NB4 (cell line): ENCODE measurements at regions not wholly inside any gene's neighbourhood (a gene's known extent, or its start where the extent isn't known, plus 50 kb on each side); places are given as distances from the start of the nearest gene placed in this dataset.

Experiments used
- MYC ChIP-seq: IDR thresholded peaks from 2 replicates; pipeline ENCODE4 v1.6.1; 2011; ENCODE audit warnings: low read depth, low read length
- POLR2A ChIP-seq: IDR thresholded peaks from 2 replicates; pipeline ENCODE4 v1.6.1; 2011; ENCODE audit warnings: mild to moderate bottlenecking; ENCODE audit not compliant: insufficient read length; ENCODE audit errors: extremely low read depth
- TF ChIP-seq, protein P1 (sequence below): IDR thresholded peaks from one replicate; pipeline ENCODE4 v1.5.1; 2012; ENCODE audit warnings: low read depth, low read length
- TF ChIP-seq, protein P2 (sequence below): IDR thresholded peaks from 2 replicates; pipeline ENCODE4 v1.6.1; 2011; ENCODE audit warnings: low read depth, low read length

DNA sequence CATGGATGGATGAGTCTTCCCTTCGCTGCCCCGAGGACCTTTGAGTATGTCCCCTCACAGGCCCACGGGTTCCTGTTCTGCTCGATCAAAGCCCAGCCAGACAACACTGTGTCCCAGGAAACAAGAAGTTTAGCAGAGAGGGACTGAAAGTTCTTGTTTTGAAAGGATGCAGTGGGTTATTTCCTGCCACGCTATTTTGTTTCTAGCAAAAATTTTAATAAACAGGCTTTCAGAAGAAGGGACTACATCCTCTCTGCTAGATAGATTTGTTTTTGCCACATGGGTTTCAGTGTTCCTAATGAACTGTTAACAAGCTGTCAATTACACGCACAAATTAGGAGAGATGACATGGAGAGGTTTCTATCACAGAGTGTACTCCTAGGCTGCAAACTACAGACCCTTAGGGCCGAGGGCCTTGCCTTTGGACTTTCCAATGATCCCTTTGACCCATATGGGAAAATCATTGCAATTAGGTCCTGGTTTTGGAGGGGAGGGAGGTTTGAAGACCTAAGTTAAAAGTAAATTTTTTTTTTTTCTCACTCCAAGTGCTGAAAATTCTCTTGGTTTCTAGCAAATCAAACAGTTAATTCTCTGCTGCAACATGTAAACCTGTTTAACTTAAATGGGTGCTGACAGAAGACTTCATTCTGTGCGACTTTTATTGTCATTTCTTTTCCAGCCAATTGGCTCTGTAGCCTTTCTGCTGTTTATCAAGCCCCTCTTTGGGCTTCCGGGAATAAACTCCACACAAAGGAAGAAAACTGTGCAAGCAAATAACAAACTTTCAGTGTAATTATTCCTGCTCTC is 81.4 kb downstream of the RCN1 start:
- TF ChIP-seq, protein P1, sequence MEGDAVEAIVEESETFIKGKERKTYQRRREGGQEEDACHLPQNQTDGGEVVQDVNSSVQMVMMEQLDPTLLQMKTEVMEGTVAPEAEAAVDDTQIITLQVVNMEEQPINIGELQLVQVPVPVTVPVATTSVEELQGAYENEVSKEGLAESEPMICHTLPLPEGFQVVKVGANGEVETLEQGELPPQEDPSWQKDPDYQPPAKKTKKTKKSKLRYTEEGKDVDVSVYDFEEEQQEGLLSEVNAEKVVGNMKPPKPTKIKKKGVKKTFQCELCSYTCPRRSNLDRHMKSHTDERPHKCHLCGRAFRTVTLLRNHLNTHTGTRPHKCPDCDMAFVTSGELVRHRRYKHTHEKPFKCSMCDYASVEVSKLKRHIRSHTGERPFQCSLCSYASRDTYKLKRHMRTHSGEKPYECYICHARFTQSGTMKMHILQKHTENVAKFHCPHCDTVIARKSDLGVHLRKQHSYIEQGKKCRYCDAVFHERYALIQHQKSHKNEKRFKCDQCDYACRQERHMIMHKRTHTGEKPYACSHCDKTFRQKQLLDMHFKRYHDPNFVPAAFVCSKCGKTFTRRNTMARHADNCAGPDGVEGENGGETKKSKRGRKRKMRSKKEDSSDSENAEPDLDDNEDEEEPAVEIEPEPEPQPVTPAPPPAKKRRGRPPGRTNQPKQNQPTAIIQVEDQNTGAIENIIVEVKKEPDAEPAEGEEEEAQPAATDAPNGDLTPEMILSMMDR, result no peak
- TF ChIP-seq POLR2A (no peak), MYC (no peak)
- TF ChIP-seq, protein P2, sequence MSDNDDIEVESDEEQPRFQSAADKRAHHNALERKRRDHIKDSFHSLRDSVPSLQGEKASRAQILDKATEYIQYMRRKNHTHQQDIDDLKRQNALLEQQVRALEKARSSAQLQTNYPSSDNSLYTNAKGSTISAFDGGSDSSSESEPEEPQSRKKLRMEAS, result no peak
